Activated CD8-positive, alpha-beta memory T cell treated with anti-CD3 and anti-CD28 coated beads, Interleukin-2, amount 50 U/mL, for 4 hours (primary cell): ENCODE measurements at regions not wholly inside any gene's neighbourhood (a gene's known extent, or its start where the extent isn't known, plus 50 kb on each side); places are given as distances from the start of the nearest gene placed in this dataset.

Experiments
- DNase-seq: peaks from one replicate; pipeline ENCODE4 v3.0.0-alpha.2; 2020

- no peak for DNase-seq
Observed at GRCh38 chr7:70994176-70994575, 137.8 kb upstream of the GALNT17 start.

DNA sequence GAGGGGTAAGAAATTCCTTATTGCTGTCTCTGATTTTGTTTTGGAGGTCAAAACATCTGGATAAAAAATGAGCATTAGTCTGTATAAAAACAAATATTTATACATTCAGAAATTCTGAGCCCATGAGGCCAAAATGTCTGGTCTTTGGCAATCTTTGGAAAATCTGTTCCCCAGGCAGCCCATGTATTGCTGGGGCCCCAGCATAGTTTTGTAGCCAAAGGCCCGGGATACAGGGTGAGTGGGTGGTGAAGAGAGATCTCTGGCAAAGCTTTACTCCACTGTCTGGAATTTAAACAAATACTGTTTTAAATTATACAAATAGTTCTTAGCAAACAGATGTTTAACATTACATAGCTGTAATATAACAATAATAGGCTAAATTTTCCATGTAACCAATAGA, 134.7 kb upstream of the GALNT17 start:
- no peak for DNase-seq

- DNase-seq: no peak
Observed at GRCh38 chr7:71005109-71005508, 126.8 kb upstream of the GALNT17 start.

- no peak for DNase-seq
Observed at GRCh38 chr7:71009636-71010035, 122.3 kb upstream of the GALNT17 start.

- DNase-seq: no peak
Observed at GRCh38 chr7:71015252-71015900, 116.6 kb upstream of the GALNT17 start.

DNA sequence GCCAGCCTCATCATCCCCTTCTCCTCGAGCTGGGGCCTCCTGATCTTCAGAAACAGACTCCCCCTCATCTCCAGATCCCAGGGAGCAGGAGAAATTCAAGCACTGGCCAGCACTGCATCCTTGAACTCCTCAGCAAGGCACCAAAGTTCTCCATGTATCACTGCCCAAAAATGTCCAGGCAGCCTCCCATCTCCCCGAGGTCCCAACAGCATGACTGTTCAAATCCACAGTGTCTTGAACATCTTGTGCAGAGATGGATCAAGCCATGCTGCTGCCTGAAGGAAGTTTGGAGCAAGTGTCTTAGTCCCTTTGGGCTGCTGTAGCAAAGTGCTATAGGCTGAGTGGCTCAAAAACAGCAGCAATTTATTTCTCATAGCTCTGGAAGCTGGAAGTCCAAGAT, 115.5 kb upstream of the GALNT17 start:
- no peak for DNase-seq

DNA sequence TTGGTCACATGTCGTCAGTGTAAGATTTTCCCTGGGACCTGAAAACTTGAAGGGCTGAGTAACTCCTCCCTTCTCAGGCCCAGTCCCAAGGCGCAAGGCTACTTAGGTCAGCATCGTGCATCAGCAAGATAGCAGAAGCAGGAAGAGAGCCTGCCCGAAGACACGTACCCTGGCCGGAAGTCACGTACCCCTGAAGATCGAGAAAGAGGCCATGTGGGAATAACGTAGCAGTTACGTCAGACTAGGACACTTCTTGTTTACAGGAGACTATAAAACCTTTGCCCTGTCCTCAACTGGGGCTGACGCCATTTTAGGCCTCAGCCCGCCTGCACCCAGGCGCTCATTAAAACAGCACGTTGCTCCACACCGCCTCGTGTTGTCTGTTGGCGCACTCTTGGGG, 114.3 kb upstream of the GALNT17 start:
- DNase-seq: no peak

GRCh38 chr7:71019706-71020105, 112.2 kb upstream of the GALNT17 start:
- no peak for DNase-seq

- DNase-seq: no peak
Observed at GRCh38 chr7:71021131-71021530, 110.8 kb upstream of the GALNT17 start.

- no peak for DNase-seq
Observed at GRCh38 chr7:71026680-71027079, 105.3 kb upstream of the GALNT17 start.

- DNase-seq: no peak
Observed at GRCh38 chr7:71034243-71034642, 97.7 kb upstream of the GALNT17 start.

- DNase-seq: no peak
Observed at GRCh38 chr7:71042591-71042990, 89.4 kb upstream of the GALNT17 start.

DNA sequence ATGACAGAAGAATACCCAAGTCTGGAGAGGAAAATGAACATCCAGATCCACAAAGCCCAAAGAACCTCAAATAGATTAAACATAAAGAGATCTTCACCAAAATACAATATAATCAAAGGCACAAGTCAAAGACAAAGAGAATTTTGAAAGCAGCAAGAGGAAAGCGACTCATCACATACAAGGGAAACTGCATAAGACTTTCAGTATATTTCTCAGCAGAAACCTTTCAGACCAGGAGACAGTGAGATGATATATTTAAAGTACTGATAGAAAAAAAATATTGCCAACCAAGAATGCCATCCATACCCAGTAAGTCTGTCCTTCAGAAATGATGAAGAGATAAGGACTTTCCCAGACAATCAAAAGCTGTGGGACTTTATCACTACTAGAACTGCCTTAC, 81.5 kb upstream of the GALNT17 start:
- DNase-seq: no peak

- DNase-seq: no peak
Observed at GRCh38 chr7:71055504-71055903, 76.4 kb upstream of the GALNT17 start.

GRCh38 chr7:71077743-71078476, 54.0 kb upstream of the GALNT17 start:
- no peak for DNase-seq
